GM08714 (cell line): ENCODE measurements at regions not wholly inside any gene's neighbourhood (a gene's known extent, or its start where the extent isn't known, plus 50 kb on each side); places are given as distances from the start of the nearest gene placed in this dataset.
"Not testable (repeated sequence)": the region's sequence is repeated elsewhere in the genome, so short reads cannot be mapped to it uniquely, and the experiment has no call there.

ENCODE experiments used
- H3K4me3 ChIP-seq: fragments of 200-500 bp; sonication (Bioruptor generic); 2 replicates; pipeline ENCODE4 v1.5.1; 2014; ENCODE audit warnings: mild to moderate bottlenecking, low read length, inconsistent platforms
- ZNF274 ChIP-seq: IDR thresholded peaks from 2 replicates; pipeline ENCODE4 v1.6.1; 2012; ENCODE audit warnings: mild to moderate bottlenecking, low read depth, low read length

DNA sequence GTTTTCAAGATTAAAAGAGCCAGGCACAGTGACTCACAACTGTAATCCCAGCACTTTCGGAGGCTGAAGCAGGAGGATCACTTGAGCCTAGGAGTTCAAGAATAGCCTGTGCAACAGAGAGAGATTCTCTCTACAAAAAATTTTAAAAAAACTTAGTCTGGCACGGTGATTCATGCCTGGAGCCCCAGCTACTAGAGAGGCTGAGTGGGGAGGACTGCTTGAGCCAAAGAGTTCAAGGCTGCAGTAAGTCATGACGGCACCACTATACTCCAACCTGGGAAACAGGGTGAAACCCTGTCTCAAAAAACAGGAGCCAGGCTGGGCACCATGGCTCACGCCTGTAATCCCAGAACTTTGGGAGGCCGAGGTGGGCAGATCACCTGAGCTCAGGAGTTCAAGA lies 86.6 kb upstream of the KCTD7 start:
- H3K4me3 ChIP-seq = no peak overlapping the region
- TF ChIP-seq ZNF274 = no peak

DNA sequence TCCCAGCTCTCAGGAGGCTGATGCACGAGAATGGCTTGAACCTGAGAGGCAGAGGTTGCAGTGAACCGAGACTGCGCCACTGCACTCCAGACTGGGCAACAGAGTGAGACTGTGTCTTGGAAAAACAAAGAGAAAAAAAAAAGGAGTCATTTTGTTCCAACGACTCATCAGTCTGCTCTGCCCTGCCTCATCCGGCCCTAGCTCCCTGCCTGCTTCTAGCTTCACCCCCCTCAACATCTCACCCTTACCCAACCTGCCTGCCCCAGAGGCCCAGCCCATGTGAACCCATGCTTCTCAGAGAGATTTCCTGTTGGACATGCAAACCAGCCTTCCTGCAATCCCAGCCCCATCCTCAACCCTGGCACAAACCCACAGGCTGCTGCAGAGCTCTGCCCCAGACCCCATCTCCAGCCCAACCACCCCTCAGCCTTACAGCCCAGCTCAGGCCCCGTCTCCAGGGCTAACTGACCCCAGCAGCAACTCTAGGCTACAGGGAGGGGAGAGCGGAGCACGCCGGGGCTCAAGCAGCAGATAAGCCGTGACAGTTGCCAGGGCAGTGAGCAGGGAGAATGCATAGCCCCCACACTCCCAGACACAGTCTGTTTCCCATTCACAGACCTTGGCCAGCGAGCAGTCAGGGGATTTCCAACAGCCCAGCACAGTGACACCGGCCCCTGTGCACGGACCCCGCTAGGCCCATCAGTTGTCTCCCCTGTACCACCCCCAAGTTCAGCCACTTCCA lies 86.0 kb upstream of the KCTD7 start:
- no peak overlapping the region for H3K4me3 ChIP-seq
- TF ChIP-seq ZNF274 = no peak

DNA sequence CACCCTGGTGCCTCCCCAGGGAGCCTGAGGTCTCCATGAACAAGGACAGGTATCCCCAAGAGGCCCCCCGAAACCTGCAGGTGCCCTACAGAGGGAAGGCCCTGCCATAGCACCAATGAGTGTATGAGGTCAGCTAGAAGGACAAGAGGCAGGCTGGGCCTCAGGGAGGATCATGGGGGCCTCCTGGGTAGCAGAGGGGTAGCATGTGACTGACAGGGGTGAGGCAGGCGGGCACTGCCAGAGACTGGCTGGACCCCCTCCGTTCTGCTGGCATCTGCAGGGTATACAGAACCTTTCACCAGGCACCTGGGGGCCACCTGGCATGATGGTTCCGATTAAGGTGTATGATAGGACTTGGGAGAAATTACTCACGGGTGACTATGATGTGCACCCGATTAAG lies 79.2 kb upstream of the KCTD7 start:
- no peak overlapping the region for H3K4me3 ChIP-seq
- no peak for TF ChIP-seq ZNF274

DNA sequence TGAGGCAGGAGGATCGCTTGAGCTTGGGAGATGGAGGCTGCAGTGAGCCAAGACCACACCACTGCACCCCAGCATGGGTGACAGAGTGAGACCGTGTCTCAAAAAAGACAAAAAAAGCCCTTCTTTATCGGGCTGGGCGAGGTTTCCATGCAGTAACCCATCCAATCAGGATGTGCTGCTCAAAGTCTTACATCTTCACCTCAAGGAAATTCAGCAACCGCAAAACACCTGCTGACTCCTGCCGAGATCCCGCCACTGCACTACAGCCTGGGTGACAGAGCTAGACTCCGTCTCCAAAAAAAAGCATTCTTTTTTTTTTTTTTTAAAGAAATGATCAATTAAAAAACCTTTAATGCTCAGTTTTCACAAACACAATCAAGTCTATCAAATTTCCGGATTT lies 75.7 kb upstream of the KCTD7 start:
- H3K4me3 ChIP-seq = no peak overlapping the region
- no peak for TF ChIP-seq ZNF274

DNA sequence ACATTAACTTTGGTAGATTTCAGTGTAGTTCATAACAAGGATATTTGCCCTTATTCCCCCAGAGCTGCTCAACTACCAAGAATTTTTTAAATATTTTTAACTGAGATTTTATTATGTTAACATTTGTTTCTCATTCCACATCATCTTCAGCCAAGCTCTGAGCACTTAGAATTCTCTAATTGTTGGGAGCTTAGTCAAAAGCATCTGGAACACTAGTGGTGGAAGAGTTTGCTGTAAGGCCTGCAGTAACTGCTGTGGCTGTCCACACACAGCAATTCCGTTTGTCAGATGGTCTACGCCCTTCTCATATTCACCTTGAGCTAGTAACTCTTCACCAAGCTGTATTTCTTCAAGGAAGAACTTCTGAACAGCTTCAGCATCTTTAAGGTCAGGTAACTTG lies 75.0 kb upstream of the KCTD7 start:
- H3K4me3 ChIP-seq = not testable (repeated sequence)

DNA sequence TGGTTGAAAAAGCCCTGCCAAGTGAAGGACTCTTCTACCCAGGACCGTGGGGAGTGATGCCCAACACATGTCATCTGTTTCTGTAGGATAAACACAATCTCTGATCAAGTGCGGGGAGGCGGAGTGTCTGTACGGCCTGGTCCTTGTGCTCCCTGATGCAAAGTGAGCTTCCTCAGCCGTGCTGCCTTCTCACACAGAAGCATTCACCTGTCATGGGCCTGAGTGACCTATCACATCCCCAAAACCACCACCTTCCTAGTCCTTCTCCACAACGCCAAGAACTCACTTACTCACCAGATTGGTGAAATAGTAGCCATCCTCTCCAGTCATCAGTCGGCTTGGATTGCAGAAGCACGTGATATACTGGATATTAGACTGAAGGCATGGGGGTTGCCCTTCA lies 74.4 kb upstream of the KCTD7 start:
- not testable (repeated sequence) for H3K4me3 ChIP-seq

DNA sequence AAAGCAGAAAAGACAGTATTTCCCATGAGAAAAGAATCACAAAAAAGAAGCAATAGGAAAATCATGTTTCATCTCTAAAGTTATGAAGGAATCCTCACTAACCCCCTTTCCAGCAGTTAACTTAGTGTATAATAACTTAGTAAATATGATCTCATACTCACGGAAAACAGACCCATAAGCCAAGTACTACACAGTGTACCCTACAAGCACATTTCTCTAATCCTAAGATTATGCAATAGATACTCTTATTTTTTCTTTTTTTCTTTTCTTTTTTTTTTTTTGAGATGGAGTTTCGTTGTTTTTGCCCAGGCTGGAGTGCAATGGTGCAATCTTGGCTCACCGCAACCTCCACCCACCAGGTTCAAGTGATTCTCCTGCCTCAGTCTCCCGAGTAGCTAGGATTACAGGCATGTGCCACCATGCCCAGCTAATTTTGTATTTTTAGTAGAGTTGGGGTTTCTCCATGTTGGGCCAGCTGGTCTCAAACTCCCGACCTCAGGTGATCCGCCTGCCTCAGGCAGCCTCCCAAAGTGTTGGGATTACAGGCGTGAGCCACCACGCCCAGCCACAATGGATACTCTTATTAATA lies 73.7 kb upstream of the KCTD7 start:
- not testable (repeated sequence) for H3K4me3 ChIP-seq

DNA sequence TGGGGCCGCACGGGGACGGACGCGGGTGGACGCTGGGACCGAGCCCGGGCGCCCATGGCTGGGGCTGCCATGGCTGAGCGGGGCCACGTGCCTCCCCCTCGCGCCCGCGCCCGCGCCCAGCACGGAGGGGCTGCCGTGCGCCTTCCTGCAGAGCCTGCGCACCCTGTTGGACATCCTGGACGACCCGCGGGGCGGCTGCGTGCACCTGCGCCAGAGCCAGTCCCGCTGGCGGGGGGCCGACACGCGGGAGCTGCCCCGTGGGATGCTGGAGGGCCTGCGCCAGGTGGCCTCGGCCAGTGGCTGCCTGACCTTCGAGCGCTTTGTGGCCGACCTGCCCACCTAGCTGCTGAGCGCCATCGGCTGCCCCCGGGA lies 72.5 kb upstream of the KCTD7 start:
- TF ChIP-seq ZNF274 = no peak
- H3K4me3 ChIP-seq = no peak overlapping the region

DNA sequence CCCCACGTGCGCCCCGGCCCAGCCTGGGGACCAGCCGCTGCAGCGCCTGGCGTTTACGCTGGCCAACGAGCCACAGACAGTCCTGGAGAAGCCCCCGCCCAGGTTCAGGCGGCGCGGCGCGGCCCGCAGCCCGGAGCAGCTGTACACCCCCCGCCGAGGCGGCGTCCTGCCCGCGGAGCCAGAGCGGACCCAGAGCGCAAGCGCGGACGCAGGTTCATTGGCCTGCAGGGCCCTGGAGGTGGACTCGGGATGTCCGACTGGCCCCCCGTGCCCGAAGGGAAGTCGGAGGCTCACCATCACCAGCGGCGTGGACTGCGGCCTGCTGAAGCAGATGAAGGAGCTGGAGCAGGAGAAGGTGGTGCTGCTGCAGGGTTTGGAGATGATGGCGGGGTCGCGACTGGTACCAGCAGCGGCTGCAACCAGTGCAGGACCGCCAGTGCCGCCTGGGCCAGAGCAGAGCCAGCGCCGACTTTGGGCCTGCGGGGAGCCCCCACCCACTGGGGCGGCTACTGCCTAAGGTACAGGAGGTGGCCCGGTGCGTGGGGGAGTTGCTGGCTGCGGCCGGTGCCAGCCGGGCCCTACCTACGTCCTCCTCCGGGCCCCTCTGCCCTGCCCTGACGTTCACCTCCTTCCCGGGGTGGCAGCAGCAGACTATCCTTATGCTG lies 72.0 kb upstream of the KCTD7 start:
- no peak for TF ChIP-seq ZNF274
- H3K4me3 ChIP-seq = no peak overlapping the region

DNA sequence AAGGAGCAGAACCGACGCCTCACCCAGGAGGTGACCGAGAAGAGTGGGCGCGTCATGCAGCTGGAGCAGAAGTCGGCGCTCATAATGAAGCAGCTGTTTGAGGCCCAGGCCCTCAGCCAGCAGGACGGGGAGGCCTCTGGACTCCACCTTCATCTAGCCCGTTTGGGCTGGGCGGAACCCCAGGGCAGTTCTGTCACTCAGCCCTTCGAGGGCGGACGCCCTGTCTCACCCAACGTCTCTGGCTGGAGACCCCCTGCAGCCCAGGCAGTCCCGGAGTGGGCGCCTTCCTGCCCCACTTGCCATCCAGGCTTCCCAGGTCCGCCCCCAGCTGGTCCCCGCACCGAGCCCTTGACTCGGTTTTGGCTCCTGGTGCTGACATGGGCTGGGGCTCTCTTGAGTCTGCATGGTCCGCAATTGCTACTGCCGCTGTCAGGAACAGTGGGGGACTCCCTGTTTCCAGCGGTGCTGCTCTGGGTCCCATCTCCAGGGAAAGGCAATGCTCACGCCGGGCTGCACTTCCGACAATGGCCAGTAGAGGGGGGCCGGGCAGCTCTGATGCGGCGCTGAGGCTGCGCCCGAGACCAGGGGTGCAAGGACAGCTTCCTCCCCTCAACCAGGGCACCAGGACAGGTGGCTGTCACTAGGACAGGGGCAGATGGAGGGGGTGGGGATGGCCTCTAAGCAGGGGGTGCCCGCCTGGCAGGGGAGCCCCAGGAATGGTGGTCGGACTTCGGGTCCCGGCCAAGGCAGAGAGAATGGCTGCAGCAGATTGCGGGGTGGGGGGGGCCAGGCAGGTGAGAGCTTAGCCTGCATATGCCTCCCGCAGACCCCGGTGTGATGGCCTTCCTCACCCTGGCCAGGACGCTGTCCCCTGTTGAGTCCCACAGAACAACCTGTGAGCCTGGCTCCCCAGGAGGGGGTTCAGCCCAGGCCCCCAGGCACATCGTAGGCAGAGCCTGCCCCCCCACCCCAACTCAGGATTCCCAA lies 71.2 kb upstream of the KCTD7 start:
- no peak for TF ChIP-seq ZNF274
- no peak overlapping the region for H3K4me3 ChIP-seq

DNA sequence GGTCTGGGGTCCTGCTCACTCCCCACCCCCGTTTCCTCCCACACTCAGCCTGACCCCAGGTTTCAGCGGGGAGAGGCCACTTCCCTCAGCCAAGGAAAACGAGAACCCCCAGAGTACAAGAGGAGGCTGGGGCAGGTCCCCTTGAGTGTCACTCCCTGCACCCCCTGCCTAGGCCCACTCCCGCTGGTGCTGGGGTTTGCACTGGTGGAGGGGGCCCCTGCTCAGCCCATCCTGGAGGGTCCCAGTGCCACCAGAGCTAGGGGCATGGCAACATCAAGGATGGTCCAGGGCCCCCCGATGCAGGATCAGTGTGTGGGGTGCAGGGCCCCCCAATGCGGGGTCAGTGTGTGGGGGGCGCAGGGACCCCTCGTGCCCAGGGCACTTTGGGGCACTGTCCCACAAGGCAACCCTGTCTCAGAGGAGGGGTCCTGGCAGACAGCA lies 70.5 kb upstream of the KCTD7 start:
- H3K4me3 ChIP-seq = no peak overlapping the region
- no peak for TF ChIP-seq ZNF274

DNA sequence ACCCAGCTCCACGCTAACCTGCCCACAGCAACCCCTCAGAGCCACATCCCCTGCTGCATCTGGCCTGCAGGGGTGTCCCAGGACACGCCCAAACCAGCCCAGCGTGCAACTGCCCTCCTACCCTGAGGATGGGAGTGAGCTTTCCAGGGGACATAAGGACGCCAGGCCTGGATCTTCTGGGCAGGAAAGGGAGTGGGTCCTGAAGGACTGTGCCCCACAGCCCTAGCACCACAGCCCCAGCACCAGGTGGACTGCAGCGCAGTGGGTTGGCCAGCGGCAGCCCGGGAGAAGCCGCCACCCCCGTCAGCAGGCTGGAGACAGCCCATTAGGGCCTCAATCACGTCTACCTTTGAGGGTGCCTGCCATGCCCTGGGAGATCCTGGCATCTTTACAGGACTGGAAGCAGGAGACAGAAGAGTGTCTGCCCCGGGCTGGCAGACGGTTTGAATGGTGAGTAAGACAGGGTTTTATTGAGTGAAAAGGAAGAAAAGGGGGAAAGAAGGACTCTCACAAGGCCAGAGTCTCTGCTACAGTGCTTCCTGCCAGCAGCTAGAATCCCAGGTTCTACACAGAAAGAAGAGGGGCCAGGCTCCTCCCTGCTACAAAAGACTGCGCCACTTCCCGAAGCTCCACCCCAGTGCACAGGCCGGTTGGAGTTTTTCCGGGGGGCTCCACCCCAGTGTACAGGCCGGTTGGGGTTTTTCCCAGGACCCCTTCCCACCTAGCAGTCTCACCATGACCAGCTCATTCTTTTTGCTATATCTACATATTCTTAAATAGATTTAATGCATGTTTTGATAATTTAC lies 69.8 kb upstream of the KCTD7 start:
- TF ChIP-seq ZNF274 = no peak

DNA sequence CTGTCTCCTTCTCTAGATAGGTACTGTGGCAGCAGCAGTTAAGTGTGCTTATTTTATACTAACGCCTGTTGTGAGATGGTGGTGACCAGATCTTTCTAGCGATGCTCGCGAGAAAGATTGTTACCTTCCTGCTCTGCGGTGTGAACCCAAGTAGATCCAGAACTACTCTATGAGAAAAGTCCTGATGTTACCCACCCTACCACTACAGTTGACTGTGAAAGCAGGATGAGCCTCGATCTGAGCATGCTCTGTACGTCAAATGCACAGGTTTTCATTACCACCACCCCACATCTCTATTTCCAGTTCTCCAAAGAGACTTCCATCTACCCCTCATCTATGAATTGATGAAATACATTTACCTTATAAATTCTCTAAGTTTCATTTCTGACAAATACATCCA lies 64.6 kb upstream of the KCTD7 start:
- TF ChIP-seq ZNF274 = no peak
- no peak overlapping the region for H3K4me3 ChIP-seq

More for the DNA sequence above, 69.8 kb upstream of the KCTD7 start:
- no peak overlapping the region for H3K4me3 ChIP-seq

DNA sequence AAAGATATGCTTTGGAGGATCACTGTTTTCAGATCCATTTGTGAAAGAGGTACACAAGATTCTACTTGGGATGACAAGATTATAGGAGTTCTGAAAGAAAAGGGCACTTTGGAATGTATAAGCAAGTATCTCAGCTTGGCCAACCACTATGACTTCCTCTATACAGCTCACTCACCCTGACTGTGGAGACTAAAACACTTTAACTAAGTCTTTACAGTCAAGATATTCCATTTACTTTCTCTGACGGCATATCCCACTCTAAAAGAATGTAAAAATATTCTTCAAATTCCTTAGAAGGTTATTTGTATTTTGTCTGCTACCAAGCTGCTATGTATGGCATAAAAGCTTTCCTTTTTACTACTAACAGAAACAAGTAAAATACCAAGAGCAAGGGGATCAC lies 58.5 kb upstream of the KCTD7 start:
- not testable (repeated sequence) for H3K4me3 ChIP-seq
